SKM-1 treated with dmso at 0.1 percent for 144 hours (cell line): ENCODE measurements at regions not wholly inside any gene's neighbourhood (a gene's known extent, or its start where the extent isn't known, plus 50 kb on each side); places are given as distances from the start of the nearest gene placed in this dataset.
"Not testable (repeated sequence)": the region's sequence is repeated elsewhere in the genome, so short reads cannot be mapped to it uniquely, and the experiment has no call there.

Source experiments
- DNase-seq: peaks from one replicate; lab custom pipeline; 2025; ENCODE audit not compliant: unreplicated experiment; lab: John Stamatoyannopoulos, UW

- DNase-seq: no peak
Measured at GRCh38 chr4:108466936-108467902, 153.2 kb upstream of the RPL34 start.

- no peak for DNase-seq
Measured at GRCh38 chr4:108465886-108466500, 154.4 kb upstream of the RPL34 start.

- peak; percentile 35 for DNase-seq
Measured at GRCh38 chr4:108458681-108459080, 161.7 kb upstream of the RPL34 start.

GRCh38 chr4:108454227-108454626 is 166.1 kb upstream of the RPL34 start:
- DNase-seq: no peak

- no peak for DNase-seq
Measured at GRCh38 chr4:108453366-108453765, 167.0 kb upstream of the RPL34 start.

- no peak for DNase-seq
Measured at GRCh38 chr4:108450236-108450898, 170.0 kb upstream of the RPL34 start.

GRCh38 chr4:108449129-108449528 is 171.2 kb upstream of the RPL34 start:
- DNase-seq: no peak

- DNase-seq: no peak
Measured at GRCh38 chr4:108446556-108446955, 173.8 kb upstream of the RPL34 start.

- DNase-seq: no peak
Measured at GRCh38 chr4:108445716-108446115, 174.7 kb upstream of the RPL34 start.

GRCh38 chr4:108443585-108443984 is 176.8 kb upstream of the RPL34 start:
- no peak for DNase-seq

- DNase-seq: no peak
Measured at GRCh38 chr4:108433832-108434231, 186.5 kb upstream of the RPL34 start.

GRCh38 chr4:108433394-108433793 is 187.0 kb upstream of the RPL34 start:
- not testable (repeated sequence) for DNase-seq

GRCh38 chr4:108432418-108432817 is 188.0 kb upstream of the RPL34 start:
- DNase-seq: no peak

GRCh38 chr4:108431986-108432385 is 188.4 kb upstream of the RPL34 start:
- DNase-seq: no peak

GRCh38 chr4:108430921-108431320 is 189.5 kb upstream of the RPL34 start:
- no peak for DNase-seq

- no peak for DNase-seq
Measured at GRCh38 chr4:108429662-108430061, 190.7 kb upstream of the RPL34 start.

- DNase-seq: no peak
Measured at GRCh38 chr4:108428923-108429322, 191.5 kb upstream of the RPL34 start.

- DNase-seq: no peak
Measured at GRCh38 chr4:108427946-108428485, 192.4 kb upstream of the RPL34 start.

- no peak for DNase-seq
Measured at GRCh38 chr4:108426493-108426892, 193.9 kb upstream of the RPL34 start.

- no peak for DNase-seq
Measured at GRCh38 chr4:108425988-108426387, 194.4 kb upstream of the RPL34 start.

- DNase-seq: no peak
Measured at GRCh38 chr4:108417923-108418322, 202.5 kb upstream of the RPL34 start.
